ENCODE measurements at regions not wholly inside any gene's neighbourhood (a gene's known extent, or its start where the extent isn't known, plus 50 kb on each side); places are given as distances from the start of the nearest gene placed in this dataset.

- no peak overlapping the region for H3K9ac ChIP-seq
- WGBS (ENCODE audit: low lambda C conversion rate): 76% methylated on average over 2 of the region's 2 CpGs
- H3K79me2 ChIP-seq (ENCODE audit: insufficient read depth): no peaks in the 10 kb centered on the region
- POLR2A ChIA-PET: no interaction called here
- no peak overlapping the region for H3K4me3 ChIP-seq (ENCODE audit: low read depth in 2 of 2, low read length in 1 of 2)
- H3K36me3 ChIP-seq (replicated peaks in 1 of 2; ENCODE audit: control insufficient read depth in 1 of 2, insufficient read depth in 2 of 2, low read length in 1 of 2): no peaks in the 10 kb centered on the region
- H3K4me1 ChIP-seq (ENCODE audit: control insufficient read depth in 1 of 2, insufficient read depth in 2 of 2, low read depth in 1 of 2, low read length in 1 of 2): peaks cover 0 to 15% of the 10 kb centered on the region in 2 experiments; a peak in 2 of 4 replicates
- no peaks in the 10 kb centered on the region for H3K27me3 ChIP-seq (ENCODE audit: insufficient read depth)
- H4K20me1 ChIP-seq (ENCODE audit: insufficient read depth): no peaks in the 10 kb centered on the region
- H2AFZ ChIP-seq (ENCODE audit: low read depth): no peak overlapping the region
- H3F3A ChIP-seq (replicated peaks; ENCODE audit: insufficient read depth): no peaks in the 10 kb centered on the region
- H3K9me2 ChIP-seq: no peaks in the 10 kb centered on the region
- no peak for DNase-seq
- no peak overlapping the region for H3K4me2 ChIP-seq
- TF ChIP-seq FOXM1 (IDR thresholded peaks at IDR 0.05; ENCODE audit: low read depth): no peak
- TF ChIP-seq ELF1 (IDR thresholded peaks at IDR 0.05): no peak
- TF ChIP-seq GABPA (IDR thresholded peaks at IDR 0.05; ENCODE audit: low read depth): no peak
- no peak for TF ChIP-seq USF1 (IDR thresholded peaks at IDR 0.05; ENCODE audit: borderline replicate concordance, low read depth)
- TF ChIP-seq TCF12 (IDR thresholded peaks at IDR 0.05): no peak
- TF ChIP-seq MXI1 (IDR thresholded peaks at IDR 0.05; ENCODE audit: low read depth, low read length): no peak
- TF ChIP-seq SIN3A (IDR thresholded peaks at IDR 0.05; ENCODE audit: borderline replicate concordance, low read depth, low read length): no peak
- TF ChIP-seq FOXJ3 (CRISPR knock-in tag; IDR thresholded peaks at IDR 0.05): no peak
- no peak for TF ChIP-seq NFIC (IDR thresholded peaks at IDR 0.05; ENCODE audit: borderline replicate concordance)
- TF ChIP-seq TAF1 (IDR thresholded peaks at IDR 0.05; ENCODE audit: borderline replicate concordance, low read depth, low read length): no peak
- TF ChIP-seq RCOR1 (IDR thresholded peaks at IDR 0.05; ENCODE audit: low read length): no peak
- H3K27ac ChIP-seq (ENCODE audit: low read depth in 2 of 2, low read length in 1 of 2): no peak overlapping the region
- no peaks in the 10 kb centered on the region for H3K9me3 ChIP-seq
- CTCF ChIA-PET: interaction anchor here (1.3 to 1.4 kb wide), 2 partner anchors 17 to 66 kb away, joined by 3 to 4 read pairs; no protein-coding TSS in a partner anchor
Measured at GRCh38 chr9:7336356-7337065, 463.1 kb downstream of the DMAC1 start.

- Histone ChIP-seq H3K27me3 (ENCODE audit: insufficient read depth) (no peaks in the 10 kb centered on the region), H3K36me3 (replicated peaks in 1 of 2; ENCODE audit: control insufficient read depth in 1 of 2, insufficient read depth in 2 of 2, low read length in 1 of 2) (no peaks in the 10 kb centered on the region), H2AFZ (ENCODE audit: low read depth) (no peak overlapping the region), H3K4me3 (ENCODE audit: low read depth in 2 of 2, low read length in 1 of 2) (no peak overlapping the region), H3F3A (replicated peaks; ENCODE audit: insufficient read depth) (no peaks in the 10 kb centered on the region), H3K27ac (ENCODE audit: low read depth in 2 of 2, low read length in 1 of 2) (no peak overlapping the region), H3K9me3 (no peaks in the 10 kb centered on the region), H3K9ac (no peak overlapping the region), H3K79me2 (ENCODE audit: insufficient read depth) (no peaks in the 10 kb centered on the region), H3K9me2 (no peaks in the 10 kb centered on the region), H4K20me1 (ENCODE audit: insufficient read depth) (no peaks in the 10 kb centered on the region), H3K4me1 (ENCODE audit: control insufficient read depth in 1 of 2, insufficient read depth in 2 of 2, low read depth in 1 of 2, low read length in 1 of 2) (peaks cover 0 to 8% of the 10 kb centered on the region in 2 experiments; a peak in 2 of 4 replicates), H3K4me2 (no peak overlapping the region)
- no peak for DNase-seq
- 15% methylated on average over 1 of the region's 1 CpG for WGBS (ENCODE audit: low lambda C conversion rate)
- CTCF ChIA-PET: no interaction called here
- POLR2A ChIA-PET: no interaction called here
- TF ChIP-seq NFIC (IDR thresholded peaks at IDR 0.05; ENCODE audit: borderline replicate concordance) (peak; percentile 45), NRF1 (IDR thresholded peaks at IDR 0.05; ENCODE audit: low read depth, low read length) (no peak)
Measured at GRCh38 chr9:7333719-7334118, 465.9 kb downstream of the DMAC1 start.

DNA sequence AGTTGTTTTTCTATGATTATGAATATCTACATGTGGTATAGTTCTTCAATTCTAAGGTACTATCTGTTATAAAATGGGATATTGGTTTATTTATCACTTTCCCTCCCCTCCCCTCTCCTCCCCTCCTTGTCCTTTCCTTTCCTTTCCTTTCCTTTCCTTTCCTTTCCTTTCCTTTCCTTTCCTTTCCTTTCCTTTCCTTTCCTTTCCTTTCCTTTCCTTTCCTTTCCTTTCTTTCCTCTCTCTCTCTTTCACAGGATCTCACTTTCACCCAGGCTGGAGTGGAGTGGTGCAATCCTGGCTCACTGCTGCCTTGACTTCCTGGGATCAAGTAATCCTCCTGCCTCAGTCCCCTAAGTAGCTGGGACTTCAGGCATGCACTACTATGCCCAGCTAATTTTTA lies 466.8 kb downstream of the DMAC1 start:
- Histone ChIP-seq H3K4me1 (ENCODE audit: control insufficient read depth in 1 of 2, insufficient read depth in 2 of 2, low read depth in 1 of 2, low read length in 1 of 2) (peaks cover 0 to 3% of the 10 kb centered on the region in 2 experiments; a peak in 2 of 4 replicates), H4K20me1 (ENCODE audit: insufficient read depth) (no peaks in the 10 kb centered on the region), H3K36me3 (replicated peaks in 1 of 2; ENCODE audit: control insufficient read depth in 1 of 2, insufficient read depth in 2 of 2, low read length in 1 of 2) (no peaks in the 10 kb centered on the region), H3K27ac (ENCODE audit: low read depth in 2 of 2, low read length in 1 of 2) (no peak overlapping the region), H3K4me2 (no peak overlapping the region), H3K4me3 (ENCODE audit: low read depth in 2 of 2, low read length in 1 of 2) (no peak overlapping the region), H3F3A (replicated peaks; ENCODE audit: insufficient read depth) (no peaks in the 10 kb centered on the region), H2AFZ (ENCODE audit: low read depth) (no peak overlapping the region), H3K9me3 (no peaks in the 10 kb centered on the region), H3K9me2 (no peaks in the 10 kb centered on the region), H3K9ac (no peak overlapping the region), H3K79me2 (ENCODE audit: insufficient read depth) (no peaks in the 10 kb centered on the region), H3K27me3 (ENCODE audit: insufficient read depth) (no peaks in the 10 kb centered on the region)
- TF ChIP-seq TCF12 (IDR thresholded peaks at IDR 0.05): no peak
- no peak for TF ChIP-seq GATA2 (CRISPR knock-in tag; IDR thresholded peaks at IDR 0.05)
- no peak for TF ChIP-seq MEF2A (IDR thresholded peaks at IDR 0.05; ENCODE audit: borderline replicate concordance, low read depth)
- TF ChIP-seq NRF1 (IDR thresholded peaks at IDR 0.05; ENCODE audit: low read depth, low read length): no peak
- TF ChIP-seq YY1 (IDR thresholded peaks at IDR 0.05; ENCODE audit: low read depth): no peak
- no peak for TF ChIP-seq FOXM1 (IDR thresholded peaks at IDR 0.05; ENCODE audit: low read depth)
- ChIA-PET CTCF (no interaction called here), POLR2A (no interaction called here)
- DNase-seq: no peak

All from SK-N-SH (cell line).